GM13976 (cell line): ENCODE measurements at regions not wholly inside any gene's neighbourhood (a gene's known extent, or its start where the extent isn't known, plus 50 kb on each side); places are given as distances from the start of the nearest gene placed in this dataset.
"Not testable (repeated sequence)": the region's sequence is repeated elsewhere in the genome, so short reads cannot be mapped to it uniquely, and the experiment has no call there.

ENCODE experiments used
- DNase-seq: peaks from one replicate; pipeline ENCODE4 v3.0.0; 2012; ENCODE audit warnings: low spot score
- CTCF ChIP-seq: IDR thresholded peaks from 2 replicates; pipeline ENCODE4 v1.5.1; 2012; ENCODE audit warnings: borderline replicate concordance, mild to moderate bottlenecking; ENCODE audit not compliant: insufficient read depth; ENCODE audit errors: extremely low read depth, missing control alignments, control extremely low read depth
- in situ Hi-C: fragments of 300-500 bp; cut with MboI; formaldehyde crosslinking; loops from one replicate; pipeline ENCODE4 v1.12.0; 2022; ENCODE audit warnings: low sequenced_read_pairs, mixed read lengths, inconsistent platforms; ENCODE audit not compliant: unreplicated experiment

DNA sequence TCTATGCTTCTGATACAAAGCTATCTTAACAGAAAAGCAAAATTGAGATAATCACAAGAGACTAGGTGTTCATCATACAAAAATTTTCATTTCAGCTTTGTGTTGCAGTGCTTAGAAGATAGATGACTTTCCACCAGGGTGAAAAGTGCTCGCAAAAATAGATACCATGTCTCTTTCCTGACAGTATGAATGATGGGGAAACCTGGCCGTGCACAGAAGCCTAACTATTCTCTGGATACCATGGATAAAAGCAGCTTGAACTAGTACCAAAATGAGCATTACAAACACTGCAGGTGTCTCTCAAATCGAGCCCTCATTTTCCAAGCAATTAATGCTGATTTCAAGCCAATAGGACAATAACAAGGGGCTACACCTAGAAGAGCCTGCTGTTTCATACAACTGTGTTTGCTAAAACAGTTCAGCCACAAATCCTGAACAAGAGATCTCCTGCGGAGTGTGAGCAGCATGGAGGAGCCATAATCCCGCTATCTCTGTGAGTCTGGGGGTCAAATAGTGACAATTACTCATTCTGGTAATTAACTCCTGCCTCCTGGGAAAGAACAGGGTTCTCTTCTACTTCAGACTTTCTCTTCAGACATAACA is 507.6 kb downstream of the PID1 start:
- in situ Hi-C loops, result no loop called here
- no peak for TF ChIP-seq CTCF
- DNase-seq, result no peak

- DNase-seq, result no peak
- TF ChIP-seq CTCF, result no peak
- in situ Hi-C loops, result no loop called here
Observed at GRCh38 chr2:228762565-228762964, 508.5 kb downstream of the PID1 start.

DNA sequence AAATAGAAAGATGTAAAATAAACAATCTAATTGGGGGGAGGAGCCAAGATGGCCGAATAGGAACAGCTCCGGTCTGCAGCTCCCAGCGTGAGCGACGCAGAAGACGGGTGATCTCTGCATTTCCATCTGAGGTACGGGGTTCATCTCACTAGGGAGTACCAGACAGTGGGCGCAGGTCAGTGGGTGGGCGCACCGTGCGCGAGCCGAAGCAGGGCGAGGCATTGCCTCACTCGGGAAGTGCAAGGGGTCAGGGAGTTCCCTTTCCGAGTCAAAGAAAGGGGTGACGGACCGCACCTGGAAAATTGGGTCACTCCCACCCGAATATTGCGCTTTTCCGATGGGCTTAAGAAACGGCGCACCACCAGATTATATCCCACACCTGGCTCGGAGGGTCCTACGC is 515.4 kb downstream of the PID1 start:
- in situ Hi-C loops, DNase-seq: not testable (repeated sequence)

DNA sequence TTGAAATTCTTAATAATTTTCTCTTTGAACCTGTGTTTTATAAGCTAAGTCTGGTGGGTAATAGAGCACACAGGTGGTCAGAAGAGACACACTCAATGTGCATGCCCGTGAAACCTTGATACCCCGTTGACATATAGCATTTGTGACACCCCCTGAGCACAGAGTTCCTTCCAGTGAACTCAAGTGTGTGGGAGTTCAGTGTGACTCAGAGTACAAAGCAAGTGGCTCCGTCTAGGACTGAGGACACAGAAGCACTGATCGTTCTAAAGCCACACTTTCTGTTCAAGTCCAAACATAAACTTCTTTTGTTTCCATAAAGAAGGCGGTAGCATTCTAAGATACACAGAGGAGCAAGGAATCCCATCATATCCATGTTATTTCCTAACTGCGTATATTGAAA is 523.6 kb downstream of the PID1 start:
- in situ Hi-C loops, result no loop called here
- no peak for DNase-seq
- TF ChIP-seq CTCF, result no peak

- TF ChIP-seq CTCF, result no peak
Observed at GRCh38 chr2:228738671-228739380, 532.3 kb downstream of the PID1 start.

GRCh38 chr2:228735697-228736096 is 535.4 kb downstream of the PID1 start:
- no peak for TF ChIP-seq CTCF
- no peak for DNase-seq
- in situ Hi-C loops, result no loop called here

More at GRCh38 chr2:228738671-228739380, 532.3 kb downstream of the PID1 start:
- DNase-seq, result no peak
- in situ Hi-C loops, result no loop called here

- DNase-seq, result no peak
- TF ChIP-seq CTCF, result no peak
- in situ Hi-C loops, result no loop called here
Observed at GRCh38 chr2:228731517-228731916, 539.6 kb downstream of the PID1 start.
